Gastroesophageal sphincter (tissue), 4 donors: ENCODE measurements at regions not wholly inside any gene's neighbourhood (a gene's known extent, or its start where the extent isn't known, plus 50 kb on each side); places are given as distances from the start of the nearest gene placed in this dataset.
"Not testable (repeated sequence)": the region's sequence is repeated elsewhere in the genome, so short reads cannot be mapped to it uniquely, and the experiment has no call there.

Experiments used
- ATAC-seq: fragments of 150-250 bp; one replicate; pipeline ENCODE4 v1.9.1; 2016; ENCODE audit warnings: mild to moderate bottlenecking, moderate library complexity
- H3K27ac ChIP-seq, 4 donors: fragments of 200-600 bp; sonication (generic) in 3 of 4; 1 replicate in 3 of 4; 2 replicates in 1 of 4; pipeline ENCODE4 v1.5.1; 2016 to 2019
- H3K27me3 ChIP-seq: fragments of 200-600 bp; sonication (generic); one replicate; pipeline ENCODE4 v1.5.1; 2019
- H3K36me3 ChIP-seq, 2 donors: fragments of 200-600 bp; sonication (generic); one replicate each; pipeline ENCODE4 v1.5.1; 2019; ENCODE audit warnings: control low read depth in 1 of 2
- H3K4me1 ChIP-seq, 3 donors: fragments of 200-600 bp; sonication (generic); 1 replicate in 2 of 3; 2 replicates in 1 of 3; pipeline ENCODE4 v1.5.1; 2016 to 2019; ENCODE audit warnings: control low read depth in 2 of 3
- H3K4me3 ChIP-seq, 2 donors: fragments of 200-600 bp; sonication (generic); one replicate each; pipeline ENCODE4 v1.5.1; 2019; ENCODE audit warnings: mild to moderate bottlenecking in 1 of 2, moderate library complexity in 1 of 2
- H3K9me3 ChIP-seq, 3 donors: fragments of 200-600 bp; sonication (generic); one replicate each; pipeline ENCODE4 v1.5.1; 2017 to 2019; ENCODE audit warnings: control low read depth in 2 of 3
- WGBS, 2 donors: methylation state at CpG; one replicate each; pipeline ENCODE4 v1.1.5; 2018; ENCODE audit warnings: low coverage in 1 of 2; 5-methylcytosine and 5-hydroxymethylcytosine counted together

GRCh38 chr9:138206108-138206507 is 328.5 kb downstream of the CACNA1B start:
- not testable (repeated sequence) for H3K27me3 ChIP-seq, H3K4me1 ChIP-seq, H3K27ac ChIP-seq, H3K9me3 ChIP-seq, H3K4me3 ChIP-seq, H3K36me3 ChIP-seq, ATAC-seq
- 50 to 100% methylated on average over 1 to 2 of the region's 4 CpGs for WGBS, 2 donors

GRCh38 chr9:138207300-138208179 is 330.0 kb downstream of the CACNA1B start:
- ATAC-seq, H3K9me3 ChIP-seq, H3K4me3 ChIP-seq, H3K4me1 ChIP-seq, H3K27me3 ChIP-seq, H3K36me3 ChIP-seq, H3K27ac ChIP-seq: not testable (repeated sequence)
- WGBS, 2 donors = 86 to 89% methylated on average over 4 to 5 of the region's 19 CpGs

GRCh38 chr9:138209071-138209644 is 331.6 kb downstream of the CACNA1B start:
- ATAC-seq = not testable (repeated sequence)
- 67% methylated on average over 1 of the region's 8 CpGs; no CpG with 5 or more reads in 1 of the 2 donors for WGBS, 2 donors

GRCh38 chr9:138210388-138210986 is 332.9 kb downstream of the CACNA1B start:
- not testable (repeated sequence) for ATAC-seq, H3K27me3 ChIP-seq, H3K27ac ChIP-seq, H3K9me3 ChIP-seq, H3K4me3 ChIP-seq, H3K36me3 ChIP-seq, H3K4me1 ChIP-seq
- 60 to 95% methylated on average over 1 to 3 of the region's 7 CpGs for WGBS, 2 donors

More at GRCh38 chr9:138209071-138209644, 331.6 kb downstream of the CACNA1B start:
- not testable (repeated sequence) for H3K4me3 ChIP-seq, H3K4me1 ChIP-seq, H3K9me3 ChIP-seq, H3K27me3 ChIP-seq, H3K36me3 ChIP-seq, H3K27ac ChIP-seq

- H3K36me3 ChIP-seq, H3K4me1 ChIP-seq, ATAC-seq, H3K4me3 ChIP-seq, H3K27me3 ChIP-seq, H3K27ac ChIP-seq, H3K9me3 ChIP-seq: not testable (repeated sequence)
- WGBS, 2 donors = no CpG with 5 or more reads among the region's 4 CpGs
These were observed 333.5 kb downstream of the CACNA1B start for GRCh38 chr9:138211070-138211469.

GRCh38 chr9:138211544-138212219 is 334.1 kb downstream of the CACNA1B start:
- not testable (repeated sequence) for H3K27ac ChIP-seq, H3K4me1 ChIP-seq, H3K9me3 ChIP-seq, H3K4me3 ChIP-seq, H3K27me3 ChIP-seq, H3K36me3 ChIP-seq, ATAC-seq
- no CpG with 5 or more reads among the region's 7 CpGs for WGBS, 2 donors

GRCh38 chr9:138212811-138213210 is 335.2 kb downstream of the CACNA1B start:
- not testable (repeated sequence) for H3K36me3 ChIP-seq, H3K27me3 ChIP-seq, H3K27ac ChIP-seq, ATAC-seq, H3K4me3 ChIP-seq, H3K9me3 ChIP-seq, H3K4me1 ChIP-seq
- WGBS, 2 donors = 100% methylated on average over 1 of the region's 3 CpGs; no CpG with 5 or more reads in 1 of the 2 donors

GRCh38 chr9:138213748-138214147 is 336.2 kb downstream of the CACNA1B start:
- WGBS, 2 donors = 53% methylated on average over 3 of the region's 6 CpGs; no CpG with 5 or more reads in 1 of the 2 donors
- not testable (repeated sequence) for H3K27me3 ChIP-seq, H3K4me1 ChIP-seq, H3K36me3 ChIP-seq, H3K9me3 ChIP-seq, H3K4me3 ChIP-seq, H3K27ac ChIP-seq
- ATAC-seq = peak; percentile 53

- not testable (repeated sequence) for H3K36me3 ChIP-seq, H3K9me3 ChIP-seq, ATAC-seq, H3K27me3 ChIP-seq, H3K4me1 ChIP-seq, H3K27ac ChIP-seq, H3K4me3 ChIP-seq
- WGBS, 2 donors = 80% methylated on average over 1 of the region's 8 CpGs; no CpG with 5 or more reads in 1 of the 2 donors
These were observed 337.0 kb downstream of the CACNA1B start for GRCh38 chr9:138214548-138214947.

GRCh38 chr9:138215588-138215987 is 338.0 kb downstream of the CACNA1B start:
- H3K9me3 ChIP-seq, H3K27me3 ChIP-seq, H3K36me3 ChIP-seq, H3K4me3 ChIP-seq, H3K4me1 ChIP-seq, H3K27ac ChIP-seq: not testable (repeated sequence)
- WGBS, 2 donors = no CpG with 5 or more reads among the region's 2 CpGs
- peak; percentile 43 for ATAC-seq

- H3K4me3 ChIP-seq, ATAC-seq, H3K36me3 ChIP-seq, H3K9me3 ChIP-seq, H3K27ac ChIP-seq, H3K27me3 ChIP-seq, H3K4me1 ChIP-seq: not testable (repeated sequence)
- WGBS, 2 donors = no CpG with 5 or more reads among the region's 9 CpGs
These were observed 339.2 kb downstream of the CACNA1B start for GRCh38 chr9:138216817-138217216.

- H3K4me3 ChIP-seq, H3K36me3 ChIP-seq, H3K27ac ChIP-seq, H3K4me1 ChIP-seq, H3K27me3 ChIP-seq, ATAC-seq, H3K9me3 ChIP-seq: not testable (repeated sequence)
- no CpG with 5 or more reads among the region's 5 CpGs for WGBS, 2 donors
These were observed 339.8 kb downstream of the CACNA1B start for GRCh38 chr9:138217284-138217850.

GRCh38 chr9:138219249-138219648 is 341.7 kb downstream of the CACNA1B start:
- not testable (repeated sequence) for ATAC-seq, H3K4me3 ChIP-seq, H3K4me1 ChIP-seq, H3K9me3 ChIP-seq, H3K27me3 ChIP-seq, H3K27ac ChIP-seq, H3K36me3 ChIP-seq
- no CpG with 5 or more reads among the region's 17 CpGs for WGBS, 2 donors
